KG1 (cell line): ENCODE measurements at regions not wholly inside any gene's neighbourhood (a gene's known extent, or its start where the extent isn't known, plus 50 kb on each side); places are given as distances from the start of the nearest gene placed in this dataset.

Source experiments
- DNase-seq: peaks from one replicate; lab custom pipeline; 2025; lab: John Stamatoyannopoulos, UW

DNA sequence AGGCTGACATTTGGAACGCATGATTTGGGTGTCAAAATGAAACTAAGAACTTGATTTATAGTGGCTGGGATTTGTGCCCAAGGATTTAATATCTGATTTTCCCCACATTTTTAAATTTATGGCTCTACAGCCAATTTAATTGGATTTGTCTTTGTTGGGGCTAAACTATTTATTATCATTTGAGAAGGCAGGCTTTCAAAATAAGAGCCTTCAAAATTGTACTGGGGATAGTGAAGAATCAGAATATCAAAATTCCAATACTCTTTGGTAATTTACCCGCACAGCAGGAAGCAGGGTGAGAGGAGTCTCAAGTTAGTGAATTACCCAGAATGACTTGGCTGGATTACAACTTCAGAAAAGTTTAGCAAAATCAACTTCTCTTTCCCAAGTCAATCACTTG, 278.1 kb downstream of the LRATD1 start:
- no peak for DNase-seq

DNA sequence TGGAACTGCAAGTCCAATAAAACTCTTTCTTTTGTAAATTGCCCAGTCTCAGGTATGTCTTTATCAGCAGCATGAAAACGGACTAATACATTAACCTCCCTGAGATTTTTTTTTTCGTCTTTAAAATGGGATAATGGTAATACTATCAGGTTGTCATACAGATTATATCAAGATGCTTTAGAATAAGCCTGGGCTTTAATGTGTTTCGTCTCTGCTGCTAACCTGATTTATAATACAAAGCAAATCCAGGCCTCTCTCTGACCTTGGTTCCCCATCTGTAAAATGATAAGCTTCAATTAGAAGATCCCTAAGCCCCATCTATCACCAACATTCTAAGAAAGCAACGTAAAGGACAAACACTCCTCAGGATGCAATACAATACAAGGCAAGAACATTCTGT, 283.5 kb downstream of the LRATD1 start:
- DNase-seq: no peak

DNA sequence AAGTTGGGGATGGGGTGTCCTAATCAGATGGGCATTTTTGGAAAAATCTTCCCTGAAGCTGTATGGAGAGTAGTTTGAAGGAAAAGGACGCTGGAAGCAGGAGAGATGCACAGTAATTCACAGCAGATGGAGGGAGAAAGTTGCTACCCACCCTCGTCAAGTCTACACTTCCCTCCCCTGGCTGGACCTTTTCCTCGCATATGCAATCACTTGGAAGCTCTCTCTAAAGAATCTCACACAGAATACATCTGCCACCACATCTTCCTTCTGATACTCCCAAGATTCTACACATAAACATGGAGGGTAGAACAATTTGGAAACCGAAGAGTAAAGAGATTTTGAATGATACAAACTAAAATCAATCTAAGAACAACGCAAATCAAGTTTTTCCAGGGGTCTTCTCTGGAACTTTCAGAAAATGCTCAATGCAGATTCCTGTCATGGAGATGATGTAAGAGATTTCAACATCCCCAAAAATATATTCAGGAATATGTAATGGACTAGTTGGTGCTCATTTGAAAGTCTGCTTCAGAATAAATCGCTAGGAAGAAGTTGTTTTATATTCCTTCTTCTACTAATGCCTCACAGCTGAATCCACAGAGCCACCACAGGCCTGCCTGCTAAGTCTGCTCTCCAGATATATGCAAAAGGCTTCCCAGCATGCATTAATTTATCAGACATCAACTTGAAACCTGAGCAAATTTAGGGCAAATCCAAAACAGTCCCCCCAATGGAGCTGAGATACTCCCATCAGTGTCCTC, 291.5 kb downstream of the LRATD1 start:
- DNase-seq: no peak

DNA sequence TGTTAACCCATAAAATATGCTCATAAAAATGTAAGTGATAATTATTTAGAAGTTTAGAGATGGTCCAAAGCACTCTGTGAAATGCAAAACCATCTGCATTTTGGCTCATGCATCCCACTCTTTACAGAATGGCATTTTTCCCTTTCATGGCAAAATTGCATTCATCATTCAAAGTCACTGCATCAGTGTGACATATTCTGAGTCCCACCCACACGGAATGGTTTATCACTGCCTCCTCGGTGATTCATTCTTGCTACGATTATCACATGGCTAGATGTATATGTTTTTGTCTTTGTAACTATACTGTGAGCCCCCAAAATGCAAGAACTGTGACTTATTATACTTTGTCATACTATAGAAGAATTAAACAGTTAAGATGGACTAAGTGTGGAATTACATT, 293.0 kb downstream of the LRATD1 start:
- DNase-seq: no peak

DNA sequence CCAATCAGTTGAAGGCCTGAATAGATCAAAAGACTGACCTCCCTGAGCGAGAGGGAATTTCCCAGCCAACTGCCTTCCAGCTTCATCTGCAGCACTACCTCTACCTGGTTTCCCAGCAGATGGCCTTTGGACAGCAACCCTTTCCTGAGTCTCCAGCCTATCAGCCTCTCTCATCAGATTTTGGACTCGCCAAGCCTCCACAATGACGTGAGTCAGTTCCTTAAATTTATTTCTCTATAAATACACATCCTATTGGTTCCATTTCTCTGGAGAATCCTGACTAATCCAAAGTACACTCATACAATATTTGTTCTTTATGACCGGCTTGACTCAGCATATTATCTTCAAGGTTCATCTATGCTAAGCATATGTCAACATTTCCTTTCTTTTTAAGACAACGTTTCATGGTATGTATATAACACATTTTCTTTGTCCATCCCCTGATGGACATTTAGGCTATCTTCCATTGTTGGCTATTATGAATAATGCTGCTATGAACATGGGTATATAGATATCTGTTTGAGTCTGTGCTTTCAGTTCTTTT, 294.6 kb downstream of the LRATD1 start:
- DNase-seq: no peak

DNA sequence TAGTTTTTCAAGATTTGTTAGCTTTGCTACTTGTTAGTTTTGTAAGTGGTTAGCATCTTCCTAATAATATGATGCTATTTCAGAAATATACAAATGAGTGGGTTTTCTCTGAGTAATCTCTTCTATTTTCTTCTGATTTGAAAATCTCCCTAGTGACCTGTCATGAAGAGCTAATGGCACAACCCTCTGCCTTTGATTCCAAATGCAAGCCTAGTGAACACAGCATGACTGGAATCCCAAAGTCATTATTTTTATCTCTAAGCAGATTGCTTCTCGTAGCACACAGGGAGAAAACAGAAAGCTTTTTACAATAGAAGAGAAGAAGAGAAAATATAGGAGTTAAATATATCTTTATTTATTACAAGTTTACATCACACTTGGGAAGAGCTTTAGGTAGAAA, 295.5 kb downstream of the LRATD1 start:
- no peak for DNase-seq

DNA sequence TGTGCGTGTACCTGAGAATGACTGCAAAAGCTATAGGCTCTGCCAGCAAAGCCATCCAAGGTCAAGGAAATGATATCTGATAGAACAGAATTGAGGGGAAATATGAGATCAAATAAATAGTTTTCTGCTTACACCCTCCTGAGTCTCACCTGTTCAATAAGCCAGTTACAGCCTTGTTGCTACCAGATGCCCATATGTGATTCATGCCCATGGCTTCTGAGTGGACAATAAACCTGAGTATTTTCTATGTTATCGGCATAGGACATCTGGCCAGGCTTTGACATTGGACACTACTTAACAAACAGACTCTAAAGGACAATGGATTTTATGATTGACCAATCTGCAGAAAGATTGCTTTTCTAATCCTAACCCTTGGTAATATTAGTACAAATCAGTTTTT, 297.9 kb downstream of the LRATD1 start:
- DNase-seq: no peak

DNA sequence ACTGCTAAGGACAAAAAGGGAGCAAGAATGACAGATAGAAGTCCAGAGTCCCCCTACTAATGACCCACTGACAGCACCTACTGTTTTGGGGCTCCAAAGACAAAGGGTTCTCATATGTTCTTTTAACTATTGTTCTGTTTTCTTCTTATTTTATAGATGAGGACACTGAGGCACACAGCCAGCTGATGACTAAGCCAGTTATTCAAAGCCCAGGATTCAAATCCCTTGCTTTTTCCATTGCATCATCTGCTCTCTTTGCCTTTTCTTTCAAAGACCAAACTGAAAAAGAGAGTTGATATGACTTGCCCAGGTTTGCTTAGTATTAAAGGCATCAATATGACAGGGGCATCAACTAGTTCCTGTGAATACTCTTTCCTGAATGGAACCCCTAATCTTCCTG, 299.8 kb downstream of the LRATD1 start:
- DNase-seq: no peak

DNA sequence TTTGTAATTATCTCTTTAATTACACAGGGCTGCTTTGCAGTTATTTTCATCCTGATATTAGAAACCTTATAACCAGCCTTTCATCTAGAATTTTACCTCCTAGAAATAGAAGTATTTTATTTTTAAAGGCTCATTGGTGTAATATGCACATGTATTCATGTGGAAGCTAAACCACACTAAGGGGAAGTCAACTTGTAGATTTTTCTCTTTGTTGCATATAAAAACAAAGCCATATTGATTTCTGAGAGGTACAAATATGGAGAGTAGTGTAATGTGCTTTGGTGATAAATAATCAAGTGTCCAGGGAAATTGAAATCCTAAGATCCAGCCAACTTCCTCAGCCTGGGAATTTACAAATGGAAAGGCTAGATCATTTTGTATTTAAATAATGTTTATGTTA, 301.2 kb downstream of the LRATD1 start:
- no peak for DNase-seq

DNA sequence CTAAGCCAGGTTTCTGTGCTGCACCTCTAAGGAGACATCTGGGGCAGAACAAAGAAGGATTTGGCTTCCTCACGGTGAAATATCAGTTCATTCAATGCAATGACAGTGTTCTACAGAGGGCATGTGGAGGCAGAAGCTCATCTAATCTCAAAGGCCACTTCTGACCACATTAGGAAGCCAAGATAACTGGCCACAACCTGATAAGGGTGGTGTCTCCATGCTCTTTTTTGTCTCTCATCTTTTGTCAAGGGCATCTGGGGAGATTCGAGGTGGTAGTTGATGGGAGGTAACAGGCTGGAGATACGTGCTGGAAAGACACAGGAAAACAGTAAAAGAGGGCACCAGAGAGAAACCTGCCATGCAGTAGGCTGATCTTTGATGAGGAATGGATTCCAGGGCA, 303.9 kb downstream of the LRATD1 start:
- no peak for DNase-seq

DNA sequence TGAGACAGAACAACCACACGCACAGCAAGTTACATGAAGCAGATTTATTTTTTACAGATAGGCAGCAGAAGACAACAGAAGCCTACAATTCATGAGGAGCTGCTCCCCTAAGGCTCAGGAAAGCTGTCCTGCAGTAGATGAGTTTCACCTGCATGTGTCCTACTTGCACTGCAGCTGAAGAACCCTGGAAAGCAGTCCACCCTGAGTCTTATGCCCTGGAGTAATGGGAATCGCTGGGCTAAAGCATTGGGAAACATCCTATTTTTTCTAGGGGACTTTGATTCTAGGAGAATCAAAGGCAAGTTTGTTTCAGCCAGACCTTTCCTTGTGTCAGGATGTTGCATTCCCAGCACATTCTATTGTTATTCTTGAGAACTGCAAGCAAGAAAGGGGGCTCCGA, 304.8 kb downstream of the LRATD1 start:
- DNase-seq: no peak

DNA sequence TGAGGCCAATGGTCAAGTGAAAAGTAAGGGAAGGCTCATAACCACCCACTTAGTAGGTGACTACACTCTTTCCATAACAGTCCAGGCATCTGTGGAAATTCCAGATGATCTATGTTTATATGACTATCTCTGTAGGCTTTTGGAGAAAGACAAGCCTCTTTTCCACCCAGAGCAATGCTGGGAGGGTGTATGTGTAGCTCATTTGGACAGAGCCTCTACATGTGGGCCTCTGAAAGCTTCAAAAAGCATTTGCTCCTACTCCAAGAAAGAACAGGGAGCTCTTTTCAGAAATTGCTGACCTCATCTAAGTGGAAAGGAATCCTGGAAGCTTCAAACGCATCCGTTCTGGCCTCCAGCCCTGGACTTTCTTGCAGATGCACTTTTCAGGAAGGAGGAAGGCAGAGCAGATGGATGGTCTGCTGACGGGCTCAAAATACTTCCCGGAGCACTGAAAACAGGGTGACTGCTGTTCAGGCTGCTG, 308.7 kb downstream of the LRATD1 start:
- no peak for DNase-seq

DNA sequence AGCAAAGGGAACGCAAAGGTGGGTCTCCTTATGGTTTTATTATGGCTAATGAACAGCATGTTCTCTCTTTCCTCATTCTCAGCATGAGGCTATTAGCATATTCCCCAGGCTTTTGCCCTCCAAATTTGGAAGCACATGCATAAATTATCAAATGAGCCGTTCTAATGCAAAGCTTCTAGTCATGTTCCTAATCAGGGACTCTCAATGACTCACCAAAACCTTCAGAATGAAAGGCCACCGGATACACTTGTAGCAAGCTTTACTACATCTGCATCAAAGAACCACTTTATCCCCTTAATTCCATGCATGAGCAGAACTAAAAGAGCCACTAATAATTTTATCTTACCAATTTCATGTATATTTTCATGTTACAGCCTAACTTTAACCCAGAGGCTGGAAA, 310.5 kb downstream of the LRATD1 start:
- no peak for DNase-seq

DNA sequence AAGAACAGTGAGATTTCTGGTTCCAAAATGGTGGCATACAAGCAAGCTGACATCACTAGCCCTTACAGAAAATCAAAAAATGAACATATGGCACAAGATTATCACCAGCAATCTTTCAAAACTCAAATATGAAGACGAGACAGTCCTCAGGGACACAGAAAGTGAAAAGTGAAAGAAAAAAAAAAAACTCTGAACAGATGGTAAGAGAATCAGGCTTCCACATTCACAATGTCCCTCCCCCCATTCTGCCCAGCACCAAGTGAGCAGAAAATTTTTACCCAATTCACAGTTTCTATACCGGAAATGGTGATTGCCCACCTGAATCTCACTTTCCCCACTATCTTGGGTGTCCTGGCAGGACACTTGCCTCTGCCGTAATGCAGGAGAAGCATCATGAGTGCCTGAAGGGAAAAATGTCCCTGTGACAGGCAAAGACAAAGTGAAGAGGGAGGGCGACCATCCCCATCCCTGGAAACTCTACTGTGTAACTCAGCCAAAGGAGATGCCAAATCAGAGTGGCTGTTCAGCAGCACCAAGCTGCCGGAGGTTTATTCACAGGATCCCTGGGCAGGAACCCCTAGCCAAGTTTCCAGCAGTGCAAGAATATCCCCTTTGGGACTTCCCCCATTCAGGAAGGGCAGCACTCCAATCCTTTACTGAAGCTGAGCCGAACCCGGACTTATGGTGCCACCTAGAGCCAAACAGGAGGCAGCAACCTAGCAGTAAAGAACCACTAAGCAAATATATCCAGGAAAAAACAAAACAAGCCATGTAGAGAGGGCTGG, 312.2 kb downstream of the LRATD1 start:
- DNase-seq: no peak

DNA sequence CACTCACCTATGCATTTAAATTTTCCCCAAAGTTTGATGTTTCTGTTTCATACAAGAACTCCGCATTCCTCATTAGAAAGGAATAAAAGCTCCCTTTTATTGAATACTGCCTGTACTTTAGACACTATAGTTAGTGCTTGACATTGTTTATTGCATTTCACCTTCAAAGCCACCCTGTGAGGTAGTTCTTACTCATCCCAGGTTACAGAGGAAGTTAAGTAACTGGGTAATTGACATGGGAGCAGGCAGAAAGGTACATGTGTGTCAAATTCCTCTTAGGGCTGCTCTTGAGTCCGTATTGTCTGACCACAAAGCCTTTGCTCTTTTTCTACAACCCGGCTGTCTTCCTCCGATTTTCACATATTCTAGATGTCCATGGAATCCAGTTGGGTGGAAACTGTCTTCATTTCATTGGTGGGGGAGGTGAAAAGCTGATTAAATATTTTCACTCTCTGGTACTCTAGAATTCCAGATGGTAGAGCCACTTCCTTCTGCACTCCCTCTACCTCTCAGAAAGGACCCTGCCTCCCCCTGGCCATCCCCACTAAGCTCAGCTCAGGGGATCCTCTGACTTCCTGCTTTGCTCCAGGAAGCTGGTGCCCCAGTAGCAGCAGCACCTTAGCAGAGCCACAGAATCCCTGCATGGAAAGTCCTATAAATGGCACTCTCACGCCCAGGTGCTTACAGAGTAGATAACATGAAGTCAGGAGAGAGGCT, 319.2 kb downstream of the LRATD1 start:
- DNase-seq: no peak

DNA sequence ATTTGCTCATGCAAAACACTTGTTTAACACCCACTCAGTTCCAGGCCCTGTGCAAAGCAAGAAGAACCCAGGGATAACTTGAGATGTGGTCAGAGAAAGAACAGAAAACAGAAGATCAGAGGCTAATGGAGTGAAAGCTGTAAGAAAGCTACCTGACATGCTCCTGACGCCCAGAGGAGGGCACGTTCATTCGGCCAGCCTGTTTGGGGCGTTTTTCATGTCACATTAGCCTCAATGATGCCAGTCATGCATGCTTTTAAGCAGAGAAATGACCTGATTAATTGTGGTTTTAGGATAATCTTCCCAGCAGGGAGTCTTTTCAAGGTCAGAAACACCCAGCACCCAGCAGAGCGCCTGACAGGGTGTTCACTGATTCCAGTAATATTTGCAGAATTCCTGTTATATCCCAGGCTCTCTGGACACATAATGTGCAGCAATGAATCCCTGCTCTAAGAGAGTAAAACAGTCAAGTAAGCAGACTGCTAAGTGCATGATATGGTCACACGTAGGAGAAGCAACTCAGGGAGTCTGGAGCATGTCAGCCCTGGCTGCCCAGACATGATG, 320.0 kb downstream of the LRATD1 start:
- no peak for DNase-seq

DNA sequence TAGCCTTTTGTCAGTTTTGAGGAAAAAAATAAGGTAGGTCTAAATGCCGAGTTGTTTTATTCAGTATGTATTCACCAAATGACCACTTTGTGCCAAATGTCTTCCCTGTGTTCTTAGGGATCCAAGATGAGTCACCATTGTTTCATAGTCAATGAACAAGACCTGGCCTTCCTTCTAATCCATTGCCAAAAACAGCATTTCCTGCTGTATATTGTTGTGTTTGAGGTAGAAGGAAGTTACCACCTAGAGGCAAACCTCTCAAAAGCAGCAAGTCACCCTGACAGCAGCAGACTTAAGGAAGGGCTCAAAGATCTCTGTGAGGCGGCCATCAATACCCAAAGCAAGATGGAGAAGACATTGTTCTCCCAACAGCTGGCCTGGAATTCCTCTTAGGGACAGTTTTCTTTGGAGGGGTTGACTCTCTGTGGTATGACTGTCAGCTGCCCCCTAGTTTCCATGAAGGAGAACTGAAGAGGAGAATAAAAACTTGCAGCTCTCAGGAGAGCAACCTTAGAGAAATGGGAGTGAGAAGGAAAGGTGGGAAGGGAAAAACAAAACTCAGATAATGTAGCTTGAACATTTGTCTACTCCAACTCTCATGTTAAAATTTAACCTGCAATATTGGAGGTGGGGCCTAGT, 328.3 kb downstream of the LRATD1 start:
- no peak for DNase-seq

DNA sequence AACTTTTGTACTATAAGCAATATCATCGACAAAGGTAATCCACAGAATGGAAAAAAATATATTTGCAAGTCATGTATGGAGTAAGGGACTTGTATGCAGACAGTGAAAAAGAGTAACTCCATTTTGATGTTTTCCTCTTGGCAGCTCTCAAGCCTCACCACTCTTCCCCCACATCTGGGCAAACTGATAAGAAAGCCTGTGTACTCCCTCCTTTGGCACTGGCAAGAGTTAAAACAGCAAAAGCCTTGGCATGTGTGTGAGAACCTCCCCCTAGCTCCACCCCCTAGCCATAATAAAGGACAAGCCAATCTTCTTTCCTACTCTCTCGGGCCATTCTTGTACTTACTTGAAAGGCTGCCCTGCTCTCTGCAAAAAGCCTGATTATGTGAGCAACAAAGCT, 335.2 kb downstream of the LRATD1 start:
- DNase-seq: no peak

DNA sequence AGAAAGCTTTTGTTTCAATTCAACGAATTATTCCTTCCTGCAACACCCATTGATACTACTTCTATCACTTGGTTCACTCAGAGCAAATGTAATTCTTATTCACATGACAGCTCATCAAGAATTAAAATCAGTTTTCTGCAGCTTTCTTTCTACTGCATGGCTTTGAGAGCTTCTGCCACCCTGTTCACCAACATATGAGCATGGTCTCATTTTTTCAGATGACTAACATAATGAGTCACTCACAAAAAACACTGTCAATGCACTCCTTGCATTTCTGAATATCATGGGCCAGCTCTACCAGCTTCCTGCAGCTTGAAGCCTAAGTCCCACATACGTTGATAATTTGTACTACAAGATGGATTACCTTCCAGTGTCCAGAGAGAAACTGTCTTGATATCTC, 342.9 kb downstream of the LRATD1 start:
- DNase-seq: no peak

DNA sequence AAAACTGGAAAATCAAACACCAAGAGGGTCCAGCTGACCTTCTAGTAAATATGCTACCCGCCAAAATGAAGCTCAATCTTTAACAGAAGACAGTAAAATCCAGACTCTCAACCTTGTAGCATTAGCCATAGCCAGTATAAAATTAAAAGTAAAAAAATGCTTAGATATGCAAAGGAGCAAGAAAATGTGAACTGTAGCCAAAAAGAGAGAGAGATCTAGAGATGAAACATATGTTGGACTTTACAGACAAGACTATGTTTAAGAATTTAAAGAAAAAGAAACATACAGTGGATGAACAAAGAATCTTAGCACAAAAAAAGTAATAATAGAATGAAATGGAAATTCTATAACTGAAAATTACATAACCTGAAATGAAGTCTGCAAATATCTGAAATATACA, 344.5 kb downstream of the LRATD1 start:
- no peak for DNase-seq

DNA sequence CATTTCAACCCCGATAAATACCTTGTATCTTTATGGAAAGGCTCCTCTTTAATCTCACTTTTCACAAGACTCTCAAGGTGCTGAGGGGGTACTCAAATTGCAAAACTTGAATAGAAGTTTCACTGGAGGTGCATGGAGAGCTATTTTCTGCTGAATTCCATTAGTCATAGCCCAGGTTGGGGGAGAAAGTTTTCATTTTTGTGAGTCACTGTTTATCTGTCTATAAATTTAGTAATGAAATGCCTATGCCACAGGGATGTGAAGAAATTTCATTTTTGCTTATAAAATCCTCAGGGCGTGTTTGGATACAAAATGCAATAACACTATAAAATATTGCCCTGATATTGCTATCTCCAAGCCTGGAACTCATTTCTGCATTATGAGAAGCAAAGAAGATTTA, 346.3 kb downstream of the LRATD1 start:
- DNase-seq: no peak

DNA sequence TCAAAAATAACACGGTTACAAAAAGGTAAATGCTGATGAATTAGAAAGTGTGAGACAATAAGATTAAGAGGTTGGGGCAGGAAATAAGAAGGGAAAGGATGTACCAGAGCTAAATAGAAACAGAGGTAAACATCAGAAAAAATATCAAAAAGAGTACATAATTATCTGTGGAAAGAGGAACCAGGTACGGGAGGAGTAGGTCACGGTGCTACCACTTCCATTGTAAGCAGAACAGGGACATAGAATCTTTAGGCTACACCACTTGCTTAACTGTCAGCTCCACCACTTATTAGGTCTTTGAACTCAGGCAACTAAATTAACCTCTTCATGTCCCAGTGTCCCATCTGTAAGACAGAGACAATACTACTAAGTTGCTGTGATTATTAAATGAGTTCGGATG, 350.3 kb downstream of the LRATD1 start:
- DNase-seq: no peak
